ENCODE measurements at regions not wholly inside any gene's neighbourhood (a gene's known extent, or its start where the extent isn't known, plus 50 kb on each side); places are given as distances from the start of the nearest gene placed in this dataset.

GRCh38 chr13:22707946-22708345 lies 472.8 kb upstream of the SGCG start:
- H3K27ac ChIP-seq, result no peak overlapping the region
- in situ Hi-C loops (cut with MboI; ENCODE audit: low sequenced_read_pairs in 4 of 4) (no loop called here), intact Hi-C loops (cut with DNase I; ENCODE audit: low total_unique reads) (no loop called here)
- no peak overlapping the region for H3K4me3 ChIP-seq
- H3K4me1 ChIP-seq, result no peaks in the 10 kb centered on the region
- DNase-seq, result no peak
- no peaks in the 10 kb centered on the region for H3K9me3 ChIP-seq
- TF ChIP-seq POLR2A (IDR thresholded peaks at IDR 0.05), result no peak
- TF ChIP-seq CTCF (IDR thresholded peaks at IDR 0.05 in 4 of 5, conservative IDR thresholded peaks at IDR 0.05 in 1 of 5), result no peak
- no peaks in the 10 kb centered on the region for H3K27me3 ChIP-seq
- ATAC-seq, result no peak
- no peaks in the 10 kb centered on the region for H3K36me3 ChIP-seq

- TF ChIP-seq POLR2A (IDR thresholded peaks at IDR 0.05), result no peak
- TF ChIP-seq CTCF (IDR thresholded peaks at IDR 0.05 in 4 of 5, conservative IDR thresholded peaks at IDR 0.05 in 1 of 5), result no peak
Observed at GRCh38 chr13:22717036-22717435, 463.7 kb upstream of the SGCG start.

DNA sequence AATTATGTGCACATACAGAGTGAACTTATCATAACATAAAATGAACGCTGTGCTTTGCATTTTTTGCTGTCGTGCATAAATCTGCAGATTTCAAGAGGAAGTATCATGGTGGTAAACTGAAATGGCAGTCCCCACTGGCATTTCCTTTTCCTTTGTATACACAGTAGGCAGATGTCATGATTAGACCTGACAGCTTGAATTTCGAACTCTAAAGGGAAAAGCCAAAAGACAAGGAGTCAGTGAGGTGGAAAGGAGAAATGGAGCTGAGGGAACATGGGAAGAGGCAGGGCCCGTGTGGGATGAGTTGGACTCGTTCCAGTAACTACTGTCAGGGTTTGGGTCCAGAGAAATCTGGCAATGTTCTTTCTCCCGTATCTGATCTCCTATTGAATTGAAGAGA lies 454.1 kb upstream of the SGCG start:
- Histone ChIP-seq H3K27me3 (no peaks in the 10 kb centered on the region), H3K4me3 (no peak overlapping the region), H3K9me3 (no peaks in the 10 kb centered on the region), H3K36me3 (no peaks in the 10 kb centered on the region), H3K27ac (no peak overlapping the region), H3K4me1 (no peaks in the 10 kb centered on the region)
- TF ChIP-seq CTCF (IDR thresholded peaks at IDR 0.05 in 4 of 5, conservative IDR thresholded peaks at IDR 0.05 in 1 of 5) (no peak), POLR2A (IDR thresholded peaks at IDR 0.05) (no peak)
- intact Hi-C loops (cut with DNase I; ENCODE audit: low total_unique reads), result no loop called here
- DNase-seq (no peak), ATAC-seq (no peak)
- in situ Hi-C loops (cut with MboI; ENCODE audit: low sequenced_read_pairs in 4 of 4), result no loop called here

More at GRCh38 chr13:22717036-22717435, 463.7 kb upstream of the SGCG start:
- H3K4me1 ChIP-seq, result no peaks in the 10 kb centered on the region
- H3K27me3 ChIP-seq, result no peaks in the 10 kb centered on the region
- no peaks in the 10 kb centered on the region for H3K36me3 ChIP-seq
- ATAC-seq (no peak), DNase-seq (no peak)
- in situ Hi-C loops (cut with MboI; ENCODE audit: low sequenced_read_pairs in 4 of 4) (loop anchor here in 1 of 4 donors (10.0 kb wide), 1 partner anchor 58 kb away; no protein-coding TSS in a partner anchor), intact Hi-C loops (cut with DNase I; ENCODE audit: low total_unique reads) (no loop called here)
- no peak overlapping the region for H3K27ac ChIP-seq
- no peak overlapping the region for H3K4me3 ChIP-seq
- peaks cover 0 to 4% (median 0%) of the 10 kb centered on the region in 3 donors for H3K9me3 ChIP-seq

GRCh38 chr13:22735011-22735995 lies 445.5 kb upstream of the SGCG start:
- DNase-seq, result no peak

More at GRCh38 chr13:22735011-22735995, 445.5 kb upstream of the SGCG start:
- Histone ChIP-seq H3K36me3 (no peaks in the 10 kb centered on the region), H3K4me3 (no peak overlapping the region), H3K4me1 (no peaks in the 10 kb centered on the region), H3K9me3 (peaks cover 0 to 2% (median 0%) of the 10 kb centered on the region in 3 donors), H3K27ac (no peak overlapping the region), H3K27me3 (no peaks in the 10 kb centered on the region)
- intact Hi-C loops (cut with DNase I; ENCODE audit: low total_unique reads) (no loop called here), in situ Hi-C loops (cut with MboI; ENCODE audit: low sequenced_read_pairs in 4 of 4) (no loop called here)
- ATAC-seq, result no peak
- no peak for TF ChIP-seq CTCF (IDR thresholded peaks at IDR 0.05 in 4 of 5, conservative IDR thresholded peaks at IDR 0.05 in 1 of 5)
- no peak for TF ChIP-seq POLR2A (IDR thresholded peaks at IDR 0.05)

All from gastrocnemius medialis (tissue), 4 donors.